IMR-90 (cell line): ENCODE measurements at regions not wholly inside any gene's neighbourhood (a gene's known extent, or its start where the extent isn't known, plus 50 kb on each side); places are given as distances from the start of the nearest gene placed in this dataset.

Experiments used
- ATAC-seq: fragments of 200-7000 bp; cut with Tn5 transposase; 2 replicates; pipeline ENCODE4 v1.9.1; 2020; ENCODE audit warnings: low read depth, mild to moderate bottlenecking, moderate library complexity
- BruUV-seq: library from RNA; stranded (reverse); fragments of 400-500 nt; replicated peaks from 2 replicates; lab custom pipeline; 2021; lab: Mats Ljungman, UMichigan
- CTCF ChIA-PET: fragments of 300-600 bp; formaldehyde crosslinking; extraction: SDS; loops from one replicate; lab custom pipeline; 2021; ENCODE audit warnings: antibody characterized with exemption; lab: Yijun Ruan, JAX
- POLR2A ChIA-PET: fragments of 300-600 bp; sonication (Branson Sonifier 250); formaldehyde crosslinking; loops from one replicate; lab custom pipeline; 2022; ENCODE audit warnings: antibody characterized with exemption; ENCODE audit not compliant: unreplicated experiment; lab: Charles Lee
- DNase-seq: peaks from one replicate; pipeline ENCODE4 v3.0.0; 2013
- H2AFZ ChIP-seq: replicated peaks from 2 replicates; pipeline ENCODE3; 2013; ENCODE audit warnings: low read length, mild to moderate bottlenecking; ENCODE audit not compliant: poor library complexity
- H2AK5ac ChIP-seq: 2 replicates; pipeline ENCODE4 v1.6.1; 2013; ENCODE audit warnings: low read depth, low read length, inconsistent platforms
- H2AK9ac ChIP-seq: replicated peaks from 2 replicates; pipeline ENCODE3; 2013; ENCODE audit warnings: mild to moderate bottlenecking, low read depth, low read length, moderate library complexity; ENCODE audit not compliant: poor library complexity
- H2BK120ac ChIP-seq: 2 replicates; pipeline ENCODE4 v1.6.1; 2013; ENCODE audit warnings: low read depth, low read length, inconsistent platforms
- H2BK15ac ChIP-seq: 3 replicates; pipeline ENCODE4 v1.6.1; 2013; ENCODE audit warnings: low read depth, low read length, inconsistent platforms
- H2BK20ac ChIP-seq: 2 replicates; pipeline ENCODE4 v1.6.1; 2013; ENCODE audit warnings: low read depth, mild to moderate bottlenecking, inconsistent platforms, low read length, moderate library complexity
- H2BK5ac ChIP-seq: 2 replicates; pipeline ENCODE4 v1.6.1; 2013; ENCODE audit warnings: mild to moderate bottlenecking, low read depth, low read length, inconsistent platforms; ENCODE audit not compliant: poor library complexity, severe bottlenecking
- H3K14ac ChIP-seq: replicated peaks from 2 replicates; pipeline ENCODE4 v1.6.1; 2013; ENCODE audit warnings: low read depth, low read length, inconsistent platforms
- H3K18ac ChIP-seq: 2 replicates; pipeline ENCODE4 v1.6.1; 2013; ENCODE audit warnings: low read depth, low read length, control low read depth
- H3K23ac ChIP-seq: 2 replicates; pipeline ENCODE4 v1.6.1; 2013; ENCODE audit warnings: low read depth, low read length, inconsistent platforms
- H3K27ac ChIP-seq: 2 replicates; pipeline ENCODE4 v1.5.1; 2013; ENCODE audit warnings: mild to moderate bottlenecking, control low read depth, low read length; ENCODE audit not compliant: insufficient read depth
- H3K27me3 ChIP-seq: 2 replicates; pipeline ENCODE4 v1.6.1; 2013; ENCODE audit warnings: low read length; ENCODE audit not compliant: control insufficient read depth, insufficient read depth
- H3K36me3 ChIP-seq: 2 replicates; pipeline ENCODE4 v1.6.1; 2013; ENCODE audit warnings: low read length, mixed read lengths; ENCODE audit not compliant: control insufficient read depth, insufficient read depth
- H3K4ac ChIP-seq: 2 replicates; pipeline ENCODE4 v1.6.1; 2013; ENCODE audit warnings: low read depth, low read length, inconsistent platforms
- H3K4me1 ChIP-seq: 2 replicates; pipeline ENCODE4 v1.6.1; 2013; ENCODE audit warnings: low read length, mixed read lengths; ENCODE audit not compliant: control insufficient read depth, insufficient read depth
- H3K4me2 ChIP-seq: 2 replicates; pipeline ENCODE4 v1.6.1; 2013; ENCODE audit warnings: low read depth, mild to moderate bottlenecking, control low read depth, low read length, moderate library complexity
- H3K4me3 ChIP-seq: 2 replicates; pipeline ENCODE4 v1.5.1; 2013; ENCODE audit warnings: low read depth, mild to moderate bottlenecking, control low read depth, low read length, moderate library complexity; ENCODE audit not compliant: insufficient read depth
- H3K56ac ChIP-seq: 2 replicates; pipeline ENCODE4 v1.6.1; 2013; ENCODE audit warnings: low read length, inconsistent platforms; ENCODE audit not compliant: insufficient read depth; ENCODE audit errors: extremely low read depth
- H3K79me1 ChIP-seq, 2 experiments: 2 replicates each; pipeline ENCODE4 v1.6.1; 2013; ENCODE audit warnings: low read length in 2 of 2, inconsistent platforms in 1 of 2, low read depth in 1 of 2
- H3K9ac ChIP-seq: 2 replicates; pipeline ENCODE4 v1.6.1; 2013; ENCODE audit warnings: low read depth, low read length, control low read depth
- H3K9me1 ChIP-seq: 2 replicates; pipeline ENCODE4 v1.6.1; 2013; ENCODE audit warnings: low read length, inconsistent platforms; ENCODE audit not compliant: insufficient read depth
- H3K9me3 ChIP-seq: 2 replicates; pipeline ENCODE4 v1.6.1; 2013; ENCODE audit warnings: low read length; ENCODE audit not compliant: control insufficient read depth, insufficient read depth
- H4K20me1 ChIP-seq: 2 replicates; pipeline ENCODE4 v1.6.1; 2013; ENCODE audit warnings: low read length, inconsistent platforms; ENCODE audit not compliant: insufficient read depth
- H4K5ac ChIP-seq: 2 replicates; pipeline ENCODE4 v1.6.1; 2013; ENCODE audit warnings: mild to moderate bottlenecking, low read depth, low read length, control low read depth
- H4K8ac ChIP-seq, 2 experiments: 2 replicates each; pipeline ENCODE4 v1.6.1; 2013; ENCODE audit warnings: low read depth in 2 of 2, low read length in 2 of 2, control low read depth in 1 of 2, inconsistent platforms in 1 of 2
- H4K91ac ChIP-seq: 2 replicates; pipeline ENCODE4 v1.6.1; 2013; ENCODE audit warnings: low read depth, low read length, inconsistent platforms; ENCODE audit not compliant: insufficient read depth
- BHLHE40 ChIP-seq: fragments of 150-350 bp; IDR thresholded peaks from 2 replicates; pipeline ENCODE4 v1.6.1; 2016; ENCODE audit warnings: mild to moderate bottlenecking, low read depth, low read length
- CEBPB ChIP-seq: IDR thresholded peaks from 2 replicates; pipeline ENCODE4 v1.6.1; 2012; ENCODE audit warnings: low read depth, low read length, improper control_type of control experiment
- CHD1 ChIP-seq: IDR thresholded peaks from 2 replicates; pipeline ENCODE4 v1.6.1; 2012; ENCODE audit warnings: low read depth, low read length, improper control_type of control experiment
- FOS ChIP-seq: fragments of 150-350 bp; IDR thresholded peaks from 2 replicates; pipeline ENCODE4 v1.6.1; 2016; ENCODE audit warnings: low read depth, low read length
- MAFK ChIP-seq: IDR thresholded peaks from 2 replicates; pipeline ENCODE4 v1.6.1; 2012; ENCODE audit warnings: low read depth, low read length, improper control_type of control experiment
- MAZ ChIP-seq: IDR thresholded peaks from 2 replicates; pipeline ENCODE4 v1.6.1; 2012; ENCODE audit warnings: low read depth, mild to moderate bottlenecking, low read length, improper control_type of control experiment, moderate library complexity, borderline replicate concordance
- MXI1 ChIP-seq: IDR thresholded peaks from 2 replicates; pipeline ENCODE4 v1.6.1; 2012; ENCODE audit warnings: low read depth, mild to moderate bottlenecking, low read length, moderate library complexity, borderline replicate concordance
- NFE2L2 ChIP-seq: fragments of 150-350 bp; IDR thresholded peaks from 2 replicates; pipeline ENCODE4 v1.6.1; 2016; ENCODE audit warnings: low read depth, mild to moderate bottlenecking, low read length
- POLR2A ChIP-seq: IDR thresholded peaks from 2 replicates; pipeline ENCODE4 v1.6.1; 2012; ENCODE audit warnings: mild to moderate bottlenecking, low read depth, low read length
- RAD21 ChIP-seq: IDR thresholded peaks from 2 replicates; pipeline ENCODE4 v1.6.1; 2012; ENCODE audit warnings: low read length, improper control_type of control experiment
- RCOR1 ChIP-seq: IDR thresholded peaks from 2 replicates; pipeline ENCODE4 v1.6.1; 2012; ENCODE audit warnings: mild to moderate bottlenecking, low read length, improper control_type of control experiment; ENCODE audit not compliant: insufficient replicate concordance
- RFX5 ChIP-seq: IDR thresholded peaks from 2 replicates; pipeline ENCODE4 v1.8.0; 2012; ENCODE audit warnings: low read depth, mild to moderate bottlenecking, low read length, moderate library complexity
- SMC3 ChIP-seq: fragments of 150-350 bp; IDR thresholded peaks from 2 replicates; pipeline ENCODE4 v1.6.1; 2016; ENCODE audit warnings: low read depth, mild to moderate bottlenecking, antibody characterized with exemption, low read length, moderate library complexity
- WGBS, 2 experiments: methylation state at CpG; one replicate each; pipeline versions ENCODE4 v1.1.5 to v1.1.7; 2013; ENCODE audit warnings: missing lambda C conversion rate in 2 of 2; ENCODE audit not compliant: insufficient read length in 1 of 2; ENCODE audit errors: extremely low coverage in 2 of 2; 5-methylcytosine and 5-hydroxymethylcytosine counted together
- dilution Hi-C: fragments of 300-500 bp; cut with HindIII; formaldehyde crosslinking; loops from one replicate; pipeline ENCODE4 v1.14.3; 2018; ENCODE audit warnings: low sequenced_read_pairs; ENCODE audit not compliant: unreplicated experiment
- in situ Hi-C: fragments of 300-500 bp; cut with MboI; formaldehyde crosslinking; loops from 3 replicates; pipeline ENCODE4 v1.14.3; 2019; ENCODE audit warnings: low sequenced_read_pairs, inconsistent platforms, mixed read lengths
- intact Hi-C: fragments of 100-400 bp; cut with micrococcal nuclease; formaldehyde crosslinking; loops from 2 replicates; pipeline ENCODE4 v1.10.0; 2022
- TF ChIP-seq, protein P1 (sequence below): fragments of 150-350 bp; IDR thresholded peaks from 2 replicates; pipeline ENCODE4 v1.6.1; 2016; ENCODE audit warnings: low read depth, mild to moderate bottlenecking, low read length, moderate library complexity, borderline replicate concordance
- TF ChIP-seq, protein P2 (sequence below): conservative IDR thresholded peaks from 2 replicates; pipeline ENCODE4 v1.5.1; 2012; ENCODE audit warnings: mild to moderate bottlenecking, low read depth, low read length, improper control_type of control experiment
- TF ChIP-seq, protein P3 (sequence below): fragments of 150-350 bp; IDR thresholded peaks from 2 replicates; pipeline ENCODE4 v1.6.1; 2017; ENCODE audit warnings: mild to moderate bottlenecking, antibody characterized with exemption, low read length, low read depth

DNA sequence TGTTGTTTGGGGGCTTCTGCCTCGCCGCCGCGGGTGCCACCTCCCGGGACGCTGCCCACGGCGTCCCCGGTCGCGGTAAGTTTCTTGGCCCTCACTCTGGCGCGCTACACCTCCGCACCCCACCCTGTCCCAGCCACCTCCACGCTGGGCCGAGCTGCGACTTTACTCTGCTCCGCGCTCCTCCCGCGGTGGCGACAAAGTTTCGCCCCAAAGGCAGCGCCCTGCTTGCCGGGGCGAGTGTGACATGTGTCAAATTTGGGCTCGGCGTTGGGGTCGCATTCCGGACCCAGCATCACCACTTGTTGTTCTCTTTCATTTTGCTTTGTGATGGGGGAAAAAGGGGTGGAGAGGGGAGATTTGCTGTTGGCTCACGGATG, 167.7 kb upstream of the PPP1R3A start:
- WGBS, 2 experiments = 0% methylated on average over 7 of the region's 31 CpGs; no CpG with 5 or more reads in 1 of the 2 experiments
- H3K9ac ChIP-seq = no peak overlapping the region
- ATAC-seq (peak; percentile 36), DNase-seq (no peak)
- no peaks in the 10 kb centered on the region for H3K9me1 ChIP-seq
- H3K56ac ChIP-seq = no peak overlapping the region
- intact Hi-C loops (loop anchor here (5.0 to 10.0 kb wide), 3 partner anchors 326 to 1268 kb away; partner anchors contain the start of genes FOXP2 and MDFIC), in situ Hi-C loops (no loop called here), dilution Hi-C loops (no loop called here)
- H3K79me1 ChIP-seq = no peaks in the 10 kb centered on the region
- no peaks in the 10 kb centered on the region for H4K20me1 ChIP-seq
- H3K18ac ChIP-seq = no peak overlapping the region
- no TSS peak for BruUV-seq
- H2AK9ac ChIP-seq = no peak overlapping the region
- H2BK5ac ChIP-seq = no peak overlapping the region
- peak overlapping the region; percentile 4; the same call in 1 of the 2 replicates for H2BK120ac ChIP-seq
- H3K4ac ChIP-seq = no peak overlapping the region
- H4K5ac ChIP-seq = no peak overlapping the region
- H2BK20ac ChIP-seq = no peak overlapping the region
- H3K4me3 ChIP-seq = peak overlapping the region; percentile 66
- no peak overlapping the region for H2AK5ac ChIP-seq
- H3K27me3 ChIP-seq = peaks cover 51% of the 10 kb centered on the region
- H3K27ac ChIP-seq = no peak overlapping the region
- H3K9me3 ChIP-seq = peaks cover 12% of the 10 kb centered on the region; the same call in 1 of the 2 replicates
- TF ChIP-seq RFX5 (no peak), SMC3 (no peak), RAD21 (no peak), FOS (no peak), MAZ (no peak), MXI1 (no peak), POLR2A (no peak), CEBPB (no peak), NFE2L2 (no peak), MAFK (no peak), BHLHE40 (no peak), RCOR1 (no peak), CHD1 (no peak)
- TF ChIP-seq, protein P1, sequence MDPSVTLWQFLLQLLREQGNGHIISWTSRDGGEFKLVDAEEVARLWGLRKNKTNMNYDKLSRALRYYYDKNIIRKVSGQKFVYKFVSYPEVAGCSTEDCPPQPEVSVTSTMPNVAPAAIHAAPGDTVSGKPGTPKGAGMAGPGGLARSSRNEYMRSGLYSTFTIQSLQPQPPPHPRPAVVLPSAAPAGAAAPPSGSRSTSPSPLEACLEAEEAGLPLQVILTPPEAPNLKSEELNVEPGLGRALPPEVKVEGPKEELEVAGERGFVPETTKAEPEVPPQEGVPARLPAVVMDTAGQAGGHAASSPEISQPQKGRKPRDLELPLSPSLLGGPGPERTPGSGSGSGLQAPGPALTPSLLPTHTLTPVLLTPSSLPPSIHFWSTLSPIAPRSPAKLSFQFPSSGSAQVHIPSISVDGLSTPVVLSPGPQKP = no peak
- TF ChIP-seq, protein P2, sequence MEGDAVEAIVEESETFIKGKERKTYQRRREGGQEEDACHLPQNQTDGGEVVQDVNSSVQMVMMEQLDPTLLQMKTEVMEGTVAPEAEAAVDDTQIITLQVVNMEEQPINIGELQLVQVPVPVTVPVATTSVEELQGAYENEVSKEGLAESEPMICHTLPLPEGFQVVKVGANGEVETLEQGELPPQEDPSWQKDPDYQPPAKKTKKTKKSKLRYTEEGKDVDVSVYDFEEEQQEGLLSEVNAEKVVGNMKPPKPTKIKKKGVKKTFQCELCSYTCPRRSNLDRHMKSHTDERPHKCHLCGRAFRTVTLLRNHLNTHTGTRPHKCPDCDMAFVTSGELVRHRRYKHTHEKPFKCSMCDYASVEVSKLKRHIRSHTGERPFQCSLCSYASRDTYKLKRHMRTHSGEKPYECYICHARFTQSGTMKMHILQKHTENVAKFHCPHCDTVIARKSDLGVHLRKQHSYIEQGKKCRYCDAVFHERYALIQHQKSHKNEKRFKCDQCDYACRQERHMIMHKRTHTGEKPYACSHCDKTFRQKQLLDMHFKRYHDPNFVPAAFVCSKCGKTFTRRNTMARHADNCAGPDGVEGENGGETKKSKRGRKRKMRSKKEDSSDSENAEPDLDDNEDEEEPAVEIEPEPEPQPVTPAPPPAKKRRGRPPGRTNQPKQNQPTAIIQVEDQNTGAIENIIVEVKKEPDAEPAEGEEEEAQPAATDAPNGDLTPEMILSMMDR = no peak
- TF ChIP-seq, protein P3, sequence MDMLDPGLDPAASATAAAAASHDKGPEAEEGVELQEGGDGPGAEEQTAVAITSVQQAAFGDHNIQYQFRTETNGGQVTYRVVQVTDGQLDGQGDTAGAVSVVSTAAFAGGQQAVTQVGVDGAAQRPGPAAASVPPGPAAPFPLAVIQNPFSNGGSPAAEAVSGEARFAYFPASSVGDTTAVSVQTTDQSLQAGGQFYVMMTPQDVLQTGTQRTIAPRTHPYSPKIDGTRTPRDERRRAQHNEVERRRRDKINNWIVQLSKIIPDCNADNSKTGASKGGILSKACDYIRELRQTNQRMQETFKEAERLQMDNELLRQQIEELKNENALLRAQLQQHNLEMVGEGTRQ = no peak
- H3K4me1 ChIP-seq = peaks cover 4% of the 10 kb centered on the region; the same call in 1 of the 2 replicates
- ChIA-PET CTCF (no interaction called here), POLR2A (no interaction called here)
- peak overlapping the region; percentile 80 for H2AFZ ChIP-seq
- H3K4me2 ChIP-seq = peak overlapping the region; percentile 87
- no peak overlapping the region for H4K91ac ChIP-seq
- H3K14ac ChIP-seq = no peak overlapping the region
- no peaks in the 10 kb centered on the region for H3K36me3 ChIP-seq
- no peak overlapping the region for H4K8ac ChIP-seq
- H2BK15ac ChIP-seq = no peak overlapping the region
- H3K23ac ChIP-seq = no peak overlapping the region
